ENCODE measurements at regions not wholly inside any gene's neighbourhood (a gene's known extent, or its start where the extent isn't known, plus 50 kb on each side); places are given as distances from the start of the nearest gene placed in this dataset.

DNA sequence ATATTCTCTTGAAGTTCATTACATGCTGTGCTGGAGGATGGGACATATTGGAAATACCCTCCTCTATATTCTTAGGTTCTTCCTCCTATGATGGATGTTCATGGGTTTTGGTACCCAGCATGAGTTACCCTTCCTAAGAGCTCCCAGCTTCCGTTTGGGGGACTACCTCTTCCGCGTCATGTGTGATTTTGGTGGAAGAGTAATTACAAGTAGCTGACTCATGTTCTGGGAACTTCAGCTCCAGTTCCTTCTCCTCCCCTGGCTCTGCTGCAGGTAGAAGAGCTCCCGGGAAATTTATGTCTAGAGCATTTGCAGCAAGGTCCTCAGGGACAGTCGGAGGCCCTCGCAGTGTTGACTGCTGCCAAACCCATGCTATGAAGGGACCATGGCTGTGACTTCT is 208.8 kb upstream of the IL12A start:
- no peak for DNase-seq

DNA sequence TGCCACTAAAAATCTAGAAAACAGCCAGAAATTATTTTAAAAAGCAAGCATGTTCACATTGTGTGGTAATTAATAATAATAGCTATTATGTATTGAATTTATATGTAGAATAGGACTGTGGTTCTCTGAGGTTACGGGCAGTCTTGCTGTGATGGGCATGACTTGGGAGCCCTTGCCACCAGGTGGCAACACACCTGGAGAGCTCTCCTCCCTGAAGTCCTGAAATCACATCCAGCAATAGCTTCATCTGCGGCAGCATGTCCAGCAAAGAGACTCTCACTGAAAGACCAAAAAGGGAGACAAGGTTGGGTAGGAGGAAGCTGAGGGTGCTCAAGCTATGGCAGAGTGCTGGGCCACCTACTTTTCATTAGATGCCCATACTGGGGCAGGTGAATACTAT is 206.8 kb upstream of the IL12A start:
- DNase-seq = no peak

DNA sequence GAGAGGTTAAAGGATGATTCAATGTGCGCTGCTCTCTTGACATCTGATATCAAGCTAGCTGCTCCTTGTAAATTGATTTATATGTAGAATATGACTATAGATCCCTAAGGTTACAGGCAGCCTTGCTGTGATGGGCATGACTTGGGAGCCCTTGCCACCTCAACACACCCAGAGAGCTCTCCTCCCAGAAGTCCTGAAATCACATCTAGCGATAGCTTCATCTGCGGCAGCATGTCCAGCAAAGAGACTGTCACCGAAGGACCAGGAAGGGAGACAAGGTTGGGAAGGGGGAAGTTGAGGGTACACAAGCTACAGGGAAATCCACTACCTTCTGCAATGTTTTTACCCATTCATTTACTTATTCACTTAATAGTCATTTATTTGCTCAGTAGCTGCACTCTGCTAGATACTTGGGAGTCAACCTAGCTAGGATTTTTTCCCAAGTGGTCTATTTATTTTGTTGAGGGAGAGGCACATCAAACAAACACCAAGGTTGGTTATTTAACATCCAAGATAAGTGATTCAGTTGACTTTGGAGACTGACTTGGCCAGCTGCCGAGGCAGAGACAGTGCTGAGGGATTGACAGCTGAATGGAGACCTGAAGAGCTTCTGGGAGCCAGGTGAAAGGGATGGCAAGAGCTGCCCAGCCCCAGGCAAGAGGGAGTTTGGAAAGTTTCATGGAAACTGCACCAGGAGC is 205.8 kb upstream of the IL12A start:
- no peak for DNase-seq

DNA sequence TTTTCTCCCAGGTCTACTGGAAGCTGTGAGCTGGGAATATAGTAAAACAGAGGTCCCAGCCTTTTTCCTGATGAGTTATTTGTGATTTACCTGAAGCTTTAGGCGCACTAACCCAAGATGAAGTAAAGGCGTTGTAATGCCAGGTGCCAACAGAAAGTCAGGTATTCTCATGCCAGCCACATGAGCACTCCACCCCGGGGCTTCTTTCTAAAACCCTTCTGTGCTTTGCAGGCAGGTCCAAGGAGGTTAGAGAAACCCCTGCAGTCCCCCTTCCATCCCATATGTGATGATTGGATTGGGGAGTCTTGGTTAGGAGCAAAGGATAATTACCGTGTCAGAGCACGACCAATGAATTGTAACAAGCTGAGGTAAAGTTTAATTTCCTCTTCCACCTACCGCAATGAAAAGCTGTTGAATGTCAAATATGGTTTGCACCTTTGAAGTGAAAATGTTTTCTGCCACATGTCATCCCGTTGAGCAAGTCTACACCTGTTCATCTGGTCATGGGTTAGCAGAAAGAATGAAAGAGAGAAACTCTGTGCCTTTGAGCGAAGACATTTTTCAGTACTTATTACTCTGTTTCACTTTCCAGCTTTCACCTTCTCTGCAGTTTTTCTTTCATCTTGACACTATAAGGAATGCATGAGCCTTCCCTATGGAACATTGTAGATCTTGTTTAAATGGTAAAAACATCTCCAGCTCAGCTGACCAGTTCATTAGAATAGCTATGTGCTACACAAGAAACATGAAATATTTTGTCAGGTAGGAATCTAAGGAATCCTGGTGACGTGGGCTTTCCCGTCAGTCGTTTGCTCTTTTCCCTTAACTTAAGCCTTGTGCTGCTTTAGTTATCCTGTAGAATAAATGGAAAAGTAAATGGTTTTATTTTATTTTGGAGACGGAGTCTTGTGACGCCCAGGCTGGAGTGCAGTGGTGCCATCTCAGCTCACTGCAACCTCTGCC is 204.6 kb upstream of the IL12A start:
- no peak for DNase-seq

DNA sequence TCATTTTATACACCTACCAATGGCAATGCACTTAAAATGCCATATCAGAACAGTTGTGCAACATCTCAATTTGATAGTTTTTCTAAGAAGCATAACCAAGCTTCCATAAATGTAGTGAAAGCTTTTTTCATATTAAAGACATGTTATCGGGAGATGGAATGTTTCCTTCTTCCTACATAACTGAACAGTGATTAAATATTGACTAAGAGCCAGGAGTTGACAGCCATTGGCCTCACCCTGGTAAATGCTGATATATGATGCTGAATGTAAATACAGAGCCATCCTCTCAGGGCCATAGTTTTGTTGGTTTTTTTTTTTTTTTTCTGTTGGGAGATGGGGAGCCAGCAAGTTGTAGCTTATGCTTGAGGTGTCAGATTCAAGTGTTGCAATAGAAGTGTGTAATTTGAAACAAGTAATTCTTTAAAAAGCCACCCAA is 203.3 kb upstream of the IL12A start:
- DNase-seq = no peak

DNA sequence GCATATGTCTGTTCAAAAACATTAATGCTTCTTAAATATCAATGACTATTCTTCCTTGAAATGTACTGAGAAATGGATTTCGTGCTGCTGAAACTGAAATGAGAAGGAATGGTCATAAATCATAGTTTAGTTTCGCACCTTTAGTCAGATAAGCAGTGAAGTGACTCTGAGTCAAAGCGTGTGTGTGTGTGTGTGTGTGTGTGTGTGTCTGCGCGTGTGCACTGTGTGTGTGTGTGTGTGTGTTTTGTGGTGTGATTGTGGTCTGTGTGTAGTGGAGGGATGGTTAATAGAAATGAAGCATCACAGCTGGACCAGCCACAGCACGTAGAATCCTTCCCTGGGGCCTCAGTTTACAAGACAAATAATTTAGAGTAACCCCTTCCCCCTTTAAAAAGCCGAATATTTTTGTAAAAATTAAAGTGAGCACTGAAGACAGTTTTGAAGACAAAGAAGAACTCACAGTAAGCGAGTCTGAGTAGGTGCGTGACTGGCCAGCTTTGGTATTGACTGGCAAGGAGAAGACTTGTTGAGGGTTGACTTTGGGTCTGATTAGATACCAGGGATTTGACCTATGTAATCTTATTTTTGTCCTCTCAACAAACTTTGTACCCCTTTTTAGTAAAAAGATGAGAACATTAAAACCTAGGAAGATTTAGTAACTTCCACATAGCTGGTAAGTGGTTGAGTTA is 202.0 kb upstream of the IL12A start:
- DNase-seq = no peak

DNA sequence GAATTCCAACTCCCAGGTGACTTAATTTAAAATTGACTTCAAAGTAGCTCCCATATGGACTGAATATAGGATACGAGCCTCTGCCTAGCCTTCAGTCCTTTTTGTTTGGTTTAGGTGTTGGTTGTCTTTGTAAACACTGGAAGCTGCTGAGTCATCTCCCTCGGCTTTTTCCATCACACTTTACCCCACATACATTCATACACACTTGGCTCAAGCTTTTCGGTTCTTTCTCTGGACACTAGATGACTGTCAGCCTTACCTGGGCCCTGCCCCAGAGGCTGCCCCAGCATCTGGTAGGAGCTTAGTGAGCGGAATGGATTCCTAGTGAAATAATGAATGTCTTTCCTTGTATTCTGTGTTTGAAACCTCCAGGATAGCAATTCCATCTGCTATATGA is 201.5 kb upstream of the IL12A start:
- no peak for DNase-seq

DNA sequence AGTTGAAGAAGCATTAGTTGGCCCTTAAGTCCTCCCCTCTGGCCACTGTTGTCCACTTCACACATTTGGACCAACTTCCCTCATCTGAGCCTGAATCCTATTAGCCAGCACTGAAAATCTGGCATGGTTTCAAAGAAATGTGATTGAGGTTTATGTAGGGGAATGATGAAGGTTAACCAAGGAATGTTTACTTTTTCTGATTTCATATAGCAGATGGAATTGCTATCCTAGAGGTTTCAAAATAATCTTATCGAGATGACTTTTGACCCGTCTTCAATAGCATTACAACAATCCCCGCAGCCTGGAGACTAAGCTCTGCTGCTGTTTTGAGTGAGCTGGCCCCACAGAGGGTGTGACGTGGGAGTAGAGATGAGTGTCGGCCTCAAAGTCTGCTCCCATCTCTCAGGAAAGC is 200.8 kb upstream of the IL12A start:
- DNase-seq = no peak

DNA sequence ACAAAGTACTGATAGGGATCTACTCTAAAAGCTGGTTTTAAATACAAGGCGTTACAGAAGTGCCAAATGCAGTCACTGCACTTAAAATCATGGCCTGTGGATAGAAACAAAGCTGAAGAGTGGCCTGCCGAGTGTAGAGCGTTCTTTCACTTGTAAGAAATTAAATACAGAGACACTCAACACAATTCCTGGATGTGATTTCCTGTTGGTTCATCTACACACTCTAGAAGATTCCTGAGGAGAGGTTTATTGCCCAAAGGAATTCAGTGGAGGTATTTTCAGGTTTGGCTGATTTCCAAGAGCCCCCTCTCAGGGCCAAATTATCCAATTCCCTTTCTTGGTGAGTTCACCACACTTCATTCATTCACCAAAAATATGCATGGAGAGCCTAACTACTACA is 200.3 kb upstream of the IL12A start:
- DNase-seq = no peak

DNA sequence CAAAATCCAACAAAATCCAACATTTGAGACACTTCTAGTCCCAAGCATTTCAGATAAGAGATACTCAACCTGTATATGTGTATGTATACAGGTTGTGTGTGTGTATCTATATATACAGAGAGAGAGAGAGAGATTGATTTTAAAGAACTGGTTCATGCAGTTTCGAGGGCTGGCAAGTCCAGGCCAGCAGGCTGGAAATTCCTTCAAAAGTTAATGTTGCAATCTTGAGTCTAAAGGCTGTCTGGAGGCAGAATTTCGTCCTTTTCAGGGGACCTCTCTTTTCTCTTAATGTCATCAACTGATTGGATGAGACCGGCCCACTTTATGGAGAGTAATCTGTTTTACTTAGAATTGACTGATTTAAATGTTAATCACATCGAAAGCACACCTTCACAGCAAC is 199.6 kb upstream of the IL12A start:
- no peak for DNase-seq

DNA sequence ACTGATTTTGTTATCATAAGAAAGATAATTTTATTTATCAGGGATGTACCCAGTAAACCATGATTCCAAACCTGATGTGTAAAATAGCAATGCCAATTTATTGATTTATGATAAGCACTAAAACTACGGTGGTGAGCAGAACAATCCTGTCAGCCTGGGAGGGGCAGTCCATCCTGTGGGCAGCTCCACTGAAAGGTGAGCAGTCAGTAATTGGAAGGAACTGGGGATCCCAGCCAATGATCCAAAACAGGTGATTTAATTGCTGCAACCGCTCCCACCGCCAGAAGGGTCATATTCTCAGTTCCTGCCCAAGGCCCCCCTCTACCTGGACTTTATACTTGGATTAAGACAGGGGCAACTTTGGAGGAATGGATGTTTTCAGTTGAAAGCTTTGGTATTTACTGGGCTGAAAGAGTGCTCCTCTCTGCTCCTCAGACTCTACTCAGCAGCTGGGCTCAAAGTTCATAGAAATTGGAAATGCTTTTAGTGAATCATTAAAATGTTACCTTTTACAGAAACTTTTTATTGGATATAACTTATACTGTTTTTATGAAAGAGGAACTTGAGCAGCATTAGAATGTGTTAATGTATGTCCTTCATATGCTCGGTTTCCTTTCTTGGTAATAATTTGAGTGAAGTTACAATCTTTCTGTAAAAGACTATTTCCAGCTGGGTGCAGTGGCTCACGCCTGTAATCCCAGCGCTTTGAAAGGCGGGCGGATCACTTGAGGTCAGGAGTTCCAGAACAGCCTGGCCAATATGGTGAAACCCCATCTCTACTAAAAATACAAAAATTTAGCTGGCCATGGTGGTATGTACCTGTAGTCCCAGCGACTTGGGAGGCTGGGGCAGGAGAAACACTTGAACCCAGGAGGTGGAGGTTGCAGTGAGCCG is 198.6 kb upstream of the IL12A start:
- no peak for DNase-seq

DNA sequence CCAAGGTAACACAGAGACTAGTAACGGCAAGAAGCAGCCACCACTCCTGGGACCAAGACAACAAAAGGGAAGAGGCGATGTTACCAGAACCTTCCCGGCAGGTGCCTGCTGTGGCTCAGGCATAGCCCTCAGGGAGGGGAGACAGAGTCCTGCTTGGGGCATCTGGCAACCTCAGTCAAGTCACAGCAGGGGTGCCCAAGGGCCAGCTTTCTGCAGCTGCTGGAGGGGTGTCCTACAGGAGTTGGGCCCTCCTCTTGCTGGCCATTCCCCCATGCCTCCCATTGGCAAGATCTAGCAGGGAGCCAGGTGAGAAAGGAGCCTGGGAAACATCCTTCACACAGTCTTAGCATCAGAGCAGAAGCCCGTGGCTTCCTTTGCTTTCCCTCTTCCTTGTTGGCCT is 197.3 kb upstream of the IL12A start:
- no peak for DNase-seq

DNA sequence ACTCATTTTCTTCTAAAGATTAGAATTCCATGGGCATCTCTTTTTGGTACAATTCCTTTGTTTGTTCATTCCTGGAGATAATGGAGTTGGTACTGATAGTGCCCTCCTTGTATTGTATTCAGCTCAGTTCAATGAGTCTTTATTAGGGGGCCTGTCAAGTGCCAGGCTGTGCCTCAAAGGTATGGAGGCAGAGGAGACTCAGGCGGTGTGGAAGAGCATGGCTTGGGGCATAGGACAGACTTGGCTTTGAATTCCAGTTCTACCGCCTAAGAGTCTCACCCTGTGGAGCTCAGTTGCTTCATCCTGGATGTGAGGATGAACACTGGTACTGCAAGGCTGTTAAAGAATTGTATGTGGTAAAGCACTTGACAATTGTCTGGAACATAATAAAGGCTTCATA is 196.6 kb upstream of the IL12A start:
- DNase-seq = no peak

DNA sequence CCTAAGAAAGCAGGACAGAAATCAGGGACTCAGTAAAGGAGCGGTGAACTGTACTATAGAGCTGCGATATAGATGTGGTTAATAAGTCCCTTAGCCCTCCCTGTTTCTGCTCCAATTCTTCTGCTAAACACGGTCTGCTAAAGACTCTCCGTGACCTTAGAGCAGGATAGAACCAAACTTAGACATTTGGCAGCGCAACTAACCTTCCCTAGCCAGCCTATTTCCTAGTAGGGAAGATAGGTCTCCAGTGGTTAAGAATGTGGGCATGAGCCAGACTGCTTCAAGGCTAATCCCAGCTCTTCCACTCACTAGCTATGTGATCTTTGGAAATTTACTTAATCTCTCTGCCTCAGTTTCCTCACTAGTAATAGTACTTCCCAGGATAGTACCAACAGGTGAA is 193.6 kb upstream of the IL12A start:
- no peak for DNase-seq

DNA sequence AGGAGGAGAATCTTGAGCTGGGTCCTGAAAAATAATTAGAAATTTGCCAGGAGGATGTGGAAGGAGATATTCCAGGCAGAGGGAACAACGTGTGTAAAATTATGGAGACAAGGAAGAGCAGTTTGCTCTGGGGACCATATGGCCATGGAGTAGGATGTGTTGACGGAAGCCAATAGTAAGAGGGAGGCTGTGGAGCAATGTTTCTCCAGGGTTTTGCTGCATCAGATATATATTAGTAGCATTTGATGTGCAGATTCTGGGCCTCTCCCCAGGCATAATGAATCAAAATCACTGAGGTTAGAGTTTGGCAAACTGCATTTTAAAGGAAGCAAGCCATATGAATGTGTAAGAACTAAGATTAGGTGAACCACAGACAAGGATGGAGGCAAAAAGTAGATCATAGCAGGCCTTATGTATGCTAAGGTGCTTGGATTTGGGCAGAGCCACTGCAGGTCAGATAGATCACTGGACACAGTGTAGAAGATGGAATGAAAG is 192.9 kb upstream of the IL12A start:
- no peak for DNase-seq

DNA sequence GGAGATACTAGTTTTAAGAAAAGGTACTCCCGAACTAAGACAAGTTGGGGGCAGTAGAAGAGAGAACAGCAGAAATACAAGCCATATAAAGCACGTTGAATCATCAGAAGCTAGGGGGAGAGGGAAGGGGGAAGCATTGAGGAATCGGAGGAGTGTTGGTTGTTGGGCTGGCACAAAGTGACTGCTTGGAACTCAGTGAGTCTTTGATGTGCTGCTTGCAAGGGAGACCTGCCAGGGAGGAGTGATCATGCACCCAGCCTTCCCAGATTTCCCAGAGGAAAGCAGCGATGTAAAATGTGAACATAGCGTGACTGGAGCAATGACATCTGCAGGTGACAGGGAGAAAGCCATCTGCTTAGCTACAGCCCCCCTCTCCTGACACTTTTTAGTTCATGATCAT is 192.4 kb upstream of the IL12A start:
- DNase-seq = no peak

DNA sequence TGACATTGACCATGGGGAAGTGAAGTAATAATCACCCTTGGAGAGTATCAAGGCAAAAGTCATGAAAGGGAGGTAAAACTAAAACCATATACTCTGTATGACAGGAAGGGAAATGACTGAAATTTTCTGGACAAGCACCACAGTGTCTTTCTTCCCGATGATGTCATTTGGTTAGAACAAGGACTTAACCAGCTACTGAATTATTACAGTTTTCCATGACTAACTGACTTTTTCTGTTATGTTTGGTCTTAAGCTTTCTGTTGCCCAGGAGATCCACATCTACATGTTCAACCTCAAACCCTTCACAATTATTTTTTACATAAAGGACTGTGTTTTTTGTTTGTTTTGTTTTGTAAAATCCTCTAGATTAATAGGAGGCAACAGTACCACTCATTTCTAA is 191.9 kb upstream of the IL12A start:
- no peak for DNase-seq

DNA sequence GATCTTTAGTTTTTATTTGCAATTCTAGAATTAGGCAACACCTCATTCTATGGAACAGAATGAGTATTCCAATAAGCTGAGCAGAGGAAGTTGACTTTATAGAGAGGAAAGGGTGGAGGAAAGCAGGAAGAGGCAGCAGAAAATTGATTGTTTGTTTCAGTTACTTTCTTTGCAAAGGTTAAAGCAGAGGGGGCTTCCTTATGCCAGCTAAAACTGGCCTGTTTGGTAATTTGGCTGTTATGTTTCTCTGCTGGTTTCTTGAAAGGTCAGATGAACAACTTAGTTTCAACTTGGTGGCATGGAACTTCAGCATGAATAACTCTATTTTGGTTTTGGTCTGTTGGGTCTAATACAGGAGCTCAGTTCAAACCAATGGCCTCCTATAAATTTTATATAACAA is 190.9 kb upstream of the IL12A start:
- DNase-seq = no peak

DNA sequence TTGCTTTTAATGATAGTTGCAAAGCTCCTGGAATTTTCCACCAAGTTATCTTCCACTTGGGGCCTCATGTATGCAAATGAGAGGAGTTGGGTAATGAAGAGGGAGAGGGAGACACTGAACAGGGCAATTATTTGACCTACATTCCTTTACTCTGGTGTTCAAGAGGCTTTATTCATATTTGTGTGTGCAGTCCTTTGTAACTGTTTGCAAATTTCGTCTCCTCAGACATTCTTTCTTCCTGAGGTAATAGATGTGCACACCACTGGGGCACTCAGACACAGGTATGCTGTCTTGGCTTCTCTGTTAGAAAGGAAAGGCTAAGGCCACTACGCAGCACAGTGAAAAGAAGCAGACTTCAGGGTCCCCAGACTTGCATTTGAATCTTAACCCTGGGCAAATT is 189.7 kb upstream of the IL12A start:
- no peak for DNase-seq

DNA sequence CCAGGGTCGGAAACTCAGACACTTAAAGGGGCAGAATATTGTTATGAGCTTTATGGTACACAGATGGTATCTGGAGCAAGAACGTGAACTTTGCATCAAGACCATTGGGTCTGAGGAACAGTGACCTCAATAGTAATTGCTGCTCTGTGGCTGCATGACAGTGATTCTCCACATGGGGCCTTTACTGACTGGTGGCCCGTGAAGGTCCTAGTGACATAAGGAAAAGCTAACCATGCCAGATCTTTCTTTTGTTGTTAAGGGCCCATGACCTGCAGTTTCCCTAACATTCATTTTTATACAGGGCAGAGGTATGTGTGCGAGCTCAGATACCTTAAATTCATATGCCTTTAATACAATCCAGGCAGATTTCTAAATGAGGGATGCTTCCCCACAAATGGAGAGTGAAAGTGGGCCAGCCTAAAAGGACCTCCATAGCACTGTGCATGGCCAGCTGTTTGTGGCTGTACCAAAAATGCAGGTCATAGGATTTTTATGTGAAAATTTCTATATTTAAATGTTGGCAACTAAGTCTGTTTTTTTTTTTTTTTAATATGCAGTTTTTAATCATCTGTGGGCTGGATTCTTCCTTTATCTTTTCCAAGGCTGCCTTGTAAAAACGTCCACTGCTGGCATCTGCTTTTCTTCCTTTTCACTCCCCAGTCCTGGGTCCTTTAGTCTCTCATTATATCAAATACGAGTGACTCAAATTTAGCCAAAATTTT is 188.0 kb upstream of the IL12A start:
- no peak for DNase-seq

DNA sequence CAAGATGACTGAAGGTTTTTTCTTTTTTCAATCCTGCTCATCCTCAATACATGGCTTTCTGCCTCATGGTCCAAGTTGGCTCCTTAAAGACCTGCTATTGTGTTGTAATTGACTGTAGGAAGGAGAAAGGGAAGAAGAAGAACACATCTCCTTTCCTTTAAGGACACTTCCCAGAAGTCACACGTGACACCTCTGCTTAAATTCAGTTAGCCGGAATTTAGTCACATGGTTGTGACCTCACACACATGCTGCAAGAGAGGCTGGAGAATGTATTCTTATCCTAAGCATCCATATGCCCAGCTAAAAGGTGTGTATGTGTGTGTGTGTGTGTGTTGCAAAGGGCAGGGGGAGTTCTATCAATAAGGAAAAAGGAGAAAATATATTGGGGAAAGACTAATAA is 185.8 kb upstream of the IL12A start:
- DNase-seq = no peak

DNA sequence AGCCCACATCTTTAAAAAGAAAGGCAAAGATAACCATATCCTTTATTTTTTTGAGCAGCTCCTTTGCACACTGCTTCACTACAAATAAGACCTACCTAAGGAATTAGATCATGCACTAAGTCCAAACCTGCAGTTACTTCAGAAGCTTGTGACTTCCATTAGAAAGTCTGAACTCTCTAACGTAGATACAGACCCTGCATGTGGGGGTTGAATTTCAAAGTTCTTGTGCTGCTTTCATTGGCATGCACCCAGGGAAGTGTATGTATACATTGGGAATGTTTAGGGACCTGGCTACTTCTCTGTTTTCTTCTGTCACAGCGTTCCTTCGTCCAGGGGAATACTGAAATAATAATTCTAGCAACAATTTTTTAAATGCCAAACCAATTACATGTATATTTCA is 185.2 kb upstream of the IL12A start:
- no peak for DNase-seq
